ENCODE measurements at regions not wholly inside any gene's neighbourhood (a gene's known extent, or its start where the extent isn't known, plus 50 kb on each side); places are given as distances from the start of the nearest gene placed in this dataset.
"Not testable (repeated sequence)": the region's sequence is repeated elsewhere in the genome, so short reads cannot be mapped to it uniquely, and the experiment has no call there.

GRCh38 chr7:86008898-86009297 is 634.8 kb upstream of the GRM3 start:
- DNase-seq (ENCODE audit: low spot score): no peak

DNA sequence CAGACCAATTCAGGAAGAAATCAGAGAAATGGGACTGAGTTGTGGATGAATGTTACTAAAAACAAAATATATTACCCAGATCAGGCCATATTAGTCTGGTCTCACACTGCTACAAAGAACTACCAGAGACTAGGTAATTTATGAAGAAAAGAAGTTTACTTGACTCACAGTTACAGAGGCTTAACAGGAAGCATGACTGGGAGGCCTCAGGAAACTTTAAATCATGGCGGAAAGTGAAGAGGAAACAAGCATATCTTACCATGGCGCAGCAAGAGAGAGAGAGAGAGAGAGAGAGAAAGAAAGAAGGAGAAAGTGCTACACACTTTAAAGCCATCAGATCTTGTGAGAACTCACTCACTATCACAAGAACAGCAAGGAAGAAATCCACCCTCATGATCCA is 636.8 kb upstream of the GRM3 start:
- DNase-seq (ENCODE audit: low spot score): no peak

- DNase-seq (ENCODE audit: low spot score): no peak
These were observed 640.9 kb upstream of the GRM3 start for GRCh38 chr7:86002858-86003257.

- DNase-seq (ENCODE audit: low spot score): no peak
These were observed 646.2 kb upstream of the GRM3 start for GRCh38 chr7:85997515-85997914.

DNA sequence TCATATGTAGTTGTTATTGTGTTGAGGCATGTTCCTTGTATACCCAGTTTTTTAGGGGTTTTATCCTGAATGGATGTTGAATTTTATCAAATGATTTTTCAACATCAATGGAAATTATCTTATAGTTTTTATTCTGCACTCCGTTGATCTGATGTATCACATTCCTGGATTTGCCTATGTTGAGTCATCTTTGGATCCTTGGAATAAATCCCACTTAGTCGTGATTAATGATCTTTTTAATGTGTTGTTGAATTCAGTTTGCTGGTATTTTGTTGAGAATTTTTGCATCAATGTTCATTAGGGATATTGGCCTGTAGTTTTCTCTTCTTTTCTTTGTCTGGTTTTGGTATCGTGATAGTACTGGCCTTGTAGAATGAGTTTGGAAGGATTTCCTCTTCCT is 648.6 kb upstream of the GRM3 start:
- DNase-seq (ENCODE audit: low spot score): no peak

DNA sequence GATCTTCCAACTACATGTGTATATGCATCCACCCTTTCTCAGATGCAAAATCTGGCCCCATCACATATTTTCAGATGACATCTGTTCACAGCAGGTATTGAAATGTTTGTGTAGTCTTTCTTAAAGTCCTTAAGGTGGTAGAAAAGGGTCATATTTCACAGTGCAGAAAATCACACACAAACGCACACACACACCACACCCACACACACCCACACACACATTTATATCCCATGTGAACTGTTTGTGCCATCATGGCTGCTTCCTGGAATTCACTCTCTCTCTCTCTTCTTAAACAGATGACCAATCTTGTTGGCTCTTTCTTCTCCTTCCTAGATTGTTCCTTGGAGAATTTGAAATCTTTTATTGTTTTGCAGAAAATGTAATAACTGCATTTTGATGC is 663.0 kb upstream of the GRM3 start:
- DNase-seq (ENCODE audit: low spot score): no peak

GRCh38 chr7:85974176-85974575 is 669.5 kb upstream of the GRM3 start:
- no peak for DNase-seq (ENCODE audit: low spot score)

DNA sequence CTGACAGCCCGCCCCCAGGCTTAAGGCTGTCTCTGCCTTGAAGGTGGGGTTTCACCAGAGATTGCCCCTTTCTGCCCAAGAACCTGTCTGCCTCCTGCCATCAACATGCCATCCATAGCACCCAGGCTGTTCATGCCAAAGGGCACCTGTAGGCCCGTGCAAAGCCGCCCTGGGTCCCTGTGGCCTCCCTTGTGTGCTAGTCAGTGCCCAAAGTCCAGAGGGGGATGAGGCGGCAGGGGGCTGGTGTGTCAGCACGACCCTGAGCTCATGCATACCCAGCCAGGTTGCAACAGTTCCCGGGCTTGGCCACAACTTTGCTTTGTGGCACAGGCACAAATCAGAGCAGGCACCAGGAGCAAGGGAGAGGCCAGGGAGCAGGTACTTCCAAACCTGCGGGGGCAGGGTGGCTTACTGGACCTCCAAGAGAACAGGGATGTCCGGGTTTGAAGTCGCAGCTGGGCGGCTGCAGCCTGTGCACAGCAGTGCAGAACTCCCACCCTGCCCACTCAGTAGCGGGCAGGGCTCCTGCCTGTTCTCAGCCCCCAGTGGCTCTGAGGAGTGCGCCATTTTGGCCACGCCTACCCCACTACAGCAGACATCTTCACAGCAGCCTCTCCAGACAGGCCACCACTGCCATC is 671.1 kb upstream of the GRM3 start:
- DNase-seq (ENCODE audit: low spot score): no peak

GRCh38 chr7:85954961-85955360 is 688.7 kb upstream of the GRM3 start:
- DNase-seq (ENCODE audit: low spot score): no peak

GRCh38 chr7:85950871-85951270 is 692.8 kb upstream of the GRM3 start:
- DNase-seq (ENCODE audit: low spot score): no peak

DNA sequence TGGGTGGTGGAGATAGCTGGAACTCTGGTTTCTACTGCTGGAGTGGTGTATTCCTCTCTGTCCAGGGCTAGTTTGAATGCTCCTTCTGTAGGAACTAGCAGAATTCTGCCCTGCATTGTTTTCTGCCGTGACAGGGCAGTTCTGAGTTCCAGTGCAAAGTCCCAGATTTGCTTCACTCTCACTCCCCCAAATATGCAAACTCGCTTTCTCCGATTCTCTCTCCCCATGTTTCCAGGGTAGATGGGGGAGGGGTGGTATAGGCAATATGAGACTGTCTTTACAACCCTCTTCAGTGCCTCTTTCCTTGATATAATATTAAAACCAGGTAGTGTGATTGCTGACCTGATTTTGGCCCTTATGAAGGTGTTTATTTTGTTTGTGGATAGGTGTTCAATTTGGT is 693.3 kb upstream of the GRM3 start:
- no peak for DNase-seq (ENCODE audit: low spot score)

DNA sequence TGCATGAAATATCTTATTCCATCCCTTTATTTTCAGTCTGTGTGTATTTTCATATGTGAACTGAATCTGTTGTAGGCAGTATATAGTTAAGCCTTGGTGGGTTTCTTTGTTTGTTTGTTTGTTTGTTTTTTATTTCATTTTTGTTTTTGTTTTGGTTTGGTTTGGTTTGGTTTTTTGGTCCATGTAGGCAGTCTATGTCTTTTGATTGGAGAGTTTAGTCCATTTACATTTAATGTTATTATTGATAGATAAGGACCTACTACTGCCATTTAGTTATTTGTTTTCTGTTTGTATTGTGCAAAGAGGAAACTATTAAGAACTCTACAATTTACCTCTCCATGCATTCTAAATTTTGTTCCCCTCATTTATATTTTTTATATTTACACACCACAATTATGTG is 695.9 kb upstream of the GRM3 start:
- no peak for DNase-seq (ENCODE audit: low spot score)

- no peak for DNase-seq (ENCODE audit: low spot score)
These were observed 702.9 kb upstream of the GRM3 start for GRCh38 chr7:85940798-85941197.

DNA sequence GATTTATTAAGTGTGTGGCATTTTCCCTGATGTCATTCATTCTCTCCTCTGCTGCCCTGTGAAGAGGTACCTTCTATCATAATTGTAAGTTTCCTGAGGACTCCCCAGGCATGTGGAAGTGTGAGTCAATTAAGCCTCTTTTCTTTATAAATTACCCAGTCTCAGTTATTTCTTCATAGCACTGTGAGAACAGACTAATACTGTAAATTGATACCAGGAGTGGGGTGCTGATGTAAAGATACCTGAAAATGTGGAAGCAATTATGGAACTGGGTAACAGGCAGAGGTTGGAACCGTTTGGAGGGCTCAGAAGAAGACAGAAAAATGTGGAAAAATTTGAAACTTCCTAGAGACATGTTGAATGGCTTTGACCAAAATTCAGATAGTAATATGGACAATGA is 711.8 kb upstream of the GRM3 start:
- no peak for DNase-seq (ENCODE audit: low spot score)

DNA sequence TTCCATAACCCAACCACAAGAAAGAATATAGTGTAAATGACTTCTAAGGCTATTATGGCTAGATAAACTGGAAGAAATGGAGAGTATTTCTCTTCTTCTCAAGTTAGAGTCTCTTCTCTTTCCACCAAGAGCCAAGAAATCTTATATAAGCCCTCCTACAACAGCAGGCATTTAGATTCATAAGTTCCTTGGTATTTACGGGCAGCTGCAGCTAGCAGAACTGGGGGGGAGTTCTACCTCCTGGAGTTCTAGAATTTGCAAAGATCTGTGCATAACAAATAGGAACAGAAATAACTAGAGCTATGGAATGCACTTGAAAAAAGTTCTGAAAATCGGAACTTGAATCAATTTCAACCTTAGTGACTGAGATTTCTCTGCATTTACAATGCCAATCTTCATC is 715.2 kb upstream of the GRM3 start:
- DNase-seq (ENCODE audit: low spot score): peak; percentile 19

DNA sequence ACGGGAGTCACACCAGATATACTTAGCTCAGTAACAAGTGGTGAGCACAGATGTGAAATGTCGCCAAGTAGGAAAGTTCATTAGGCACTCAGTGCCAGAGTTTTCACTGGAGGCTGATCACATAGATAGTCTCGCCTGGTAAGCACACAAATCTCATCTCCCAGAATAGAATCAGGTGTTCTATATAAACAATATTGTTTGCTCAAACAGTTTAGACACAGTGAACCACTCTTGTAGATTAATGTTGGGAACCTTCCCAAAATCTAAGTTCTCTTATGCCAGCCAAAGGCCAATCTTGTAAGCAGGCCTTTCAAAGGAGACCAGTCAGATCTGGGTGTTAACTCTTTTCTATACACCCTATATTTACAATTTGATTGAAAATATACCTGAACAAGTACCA is 716.5 kb upstream of the GRM3 start:
- DNase-seq (ENCODE audit: low spot score): no peak

DNA sequence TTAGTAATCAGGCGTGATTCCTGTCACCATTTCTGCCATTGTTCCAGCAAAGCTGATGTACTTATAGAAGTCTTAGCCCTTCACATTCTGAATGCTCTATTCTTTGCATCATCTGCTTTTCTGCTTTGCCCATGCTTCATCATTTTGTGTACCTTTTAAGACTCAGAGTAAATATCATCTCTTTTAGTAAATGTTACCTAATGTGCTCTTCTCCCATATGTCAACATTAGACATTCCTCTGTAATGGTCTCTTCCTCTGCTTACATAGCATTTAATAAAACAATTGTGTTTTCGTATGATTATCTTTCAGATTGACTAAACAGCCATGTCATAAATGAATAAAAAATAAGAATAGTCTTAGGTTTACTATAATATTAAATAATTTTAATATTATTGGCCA is 719.6 kb upstream of the GRM3 start:
- DNase-seq (ENCODE audit: low spot score): no peak

GRCh38 chr7:85916016-85916415 is 727.7 kb upstream of the GRM3 start:
- DNase-seq (ENCODE audit: low spot score): no peak

GRCh38 chr7:85914437-85914836 is 727.6 kb upstream of the SEMA3D start:
- no peak for DNase-seq (ENCODE audit: low spot score)

- no peak for DNase-seq (ENCODE audit: low spot score)
These were observed 721.2 kb upstream of the SEMA3D start for GRCh38 chr7:85908051-85908450.

DNA sequence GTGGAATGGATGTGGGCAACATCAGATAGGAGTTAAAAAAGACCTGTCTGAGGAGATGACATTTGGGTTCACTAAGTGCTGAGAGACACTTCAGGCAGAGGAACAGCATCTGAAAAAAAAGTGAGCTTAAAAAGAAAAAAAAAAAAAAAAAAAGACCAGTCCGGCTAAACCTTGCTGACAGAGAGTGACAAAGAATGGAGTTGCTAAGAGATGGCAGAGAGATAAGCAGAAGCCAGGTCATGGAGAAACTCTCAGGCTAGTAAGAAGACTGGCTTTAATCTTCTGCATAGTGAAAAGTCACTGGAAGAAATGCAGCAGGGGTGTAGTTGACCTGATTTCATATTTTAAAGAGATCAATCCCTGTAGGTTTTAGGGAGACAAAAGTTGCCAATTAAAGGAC is 711.1 kb upstream of the SEMA3D start:
- DNase-seq (ENCODE audit: low spot score): no peak

GRCh38 chr7:85896531-85896930 is 709.7 kb upstream of the SEMA3D start:
- no peak for DNase-seq (ENCODE audit: low spot score)

DNA sequence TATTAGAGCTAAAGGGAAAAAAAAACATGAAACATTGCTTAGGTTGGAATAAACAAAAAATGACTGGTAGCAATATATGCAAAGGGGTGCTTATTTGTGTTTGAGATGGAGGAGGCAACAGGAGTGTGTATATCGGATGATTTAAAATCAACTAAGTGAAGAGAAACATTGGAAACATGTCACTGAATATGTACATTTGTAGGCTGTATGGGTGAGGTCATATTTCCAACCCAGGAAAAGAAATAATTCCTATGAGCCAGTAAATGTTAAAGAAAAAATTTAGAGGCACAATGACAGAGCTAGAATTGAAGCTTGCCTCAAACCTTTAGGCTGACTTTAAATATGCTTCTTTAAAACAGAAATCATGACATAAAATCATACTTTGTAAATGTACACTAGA is 709.0 kb upstream of the SEMA3D start:
- DNase-seq (ENCODE audit: low spot score): no peak

DNA sequence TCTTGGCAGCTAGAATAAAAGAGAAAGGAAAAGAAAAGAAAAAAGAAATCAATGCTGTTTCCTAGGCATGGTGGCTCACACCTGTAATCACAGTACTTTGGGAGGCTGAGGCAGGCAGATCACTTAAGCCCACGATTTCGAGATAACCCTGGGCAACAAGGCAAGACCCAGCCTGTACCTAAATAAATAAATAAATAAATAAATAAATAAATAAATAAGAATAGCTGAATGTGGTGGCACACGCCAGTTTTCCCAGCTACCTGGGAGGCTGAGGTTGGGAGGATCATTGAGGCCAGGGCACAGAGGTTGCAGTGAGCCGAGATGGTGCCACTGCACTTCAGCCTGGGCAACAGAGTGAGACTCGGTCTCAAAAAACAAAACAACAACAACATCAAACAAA is 705.0 kb upstream of the SEMA3D start:
- DNase-seq (ENCODE audit: low spot score): not testable (repeated sequence)
